ENCODE measurements at regions not wholly inside any gene's neighbourhood (a gene's known extent, or its start where the extent isn't known, plus 50 kb on each side); places are given as distances from the start of the nearest gene placed in this dataset.

GRCh38 chr5:4078544-4078943 lies 482.9 kb downstream of the IRX1 start:
- DNase-seq (ENCODE audit: low read depth): no peak

GRCh38 chr5:4079831-4080230 lies 484.2 kb downstream of the IRX1 start:
- no peak for DNase-seq (ENCODE audit: low read depth)

- no peak for DNase-seq (ENCODE audit: low read depth)
Measured at GRCh38 chr5:4080370-4080769, 484.7 kb downstream of the IRX1 start.

GRCh38 chr5:4081059-4081458 lies 485.4 kb downstream of the IRX1 start:
- no peak for DNase-seq (ENCODE audit: low read depth)

DNA sequence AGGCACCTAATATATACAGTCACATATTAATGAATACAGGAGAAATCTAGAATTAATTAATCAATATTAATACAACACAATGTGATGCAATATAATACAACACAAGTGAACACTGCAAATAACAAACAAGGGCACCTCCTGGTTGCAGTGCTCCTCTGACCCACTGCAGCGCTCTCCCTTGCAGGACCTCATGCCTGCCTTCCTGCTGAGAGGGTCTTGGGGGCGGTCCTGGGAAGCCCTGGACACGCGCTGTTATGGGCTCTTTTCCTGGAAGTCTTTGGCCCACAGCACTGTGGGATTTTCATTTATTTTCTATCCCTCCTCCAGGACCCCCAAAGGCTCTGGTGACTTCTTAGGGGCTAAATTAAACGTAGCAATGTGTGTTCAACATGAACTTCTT lies 485.8 kb downstream of the IRX1 start:
- DNase-seq (ENCODE audit: low read depth): no peak

DNA sequence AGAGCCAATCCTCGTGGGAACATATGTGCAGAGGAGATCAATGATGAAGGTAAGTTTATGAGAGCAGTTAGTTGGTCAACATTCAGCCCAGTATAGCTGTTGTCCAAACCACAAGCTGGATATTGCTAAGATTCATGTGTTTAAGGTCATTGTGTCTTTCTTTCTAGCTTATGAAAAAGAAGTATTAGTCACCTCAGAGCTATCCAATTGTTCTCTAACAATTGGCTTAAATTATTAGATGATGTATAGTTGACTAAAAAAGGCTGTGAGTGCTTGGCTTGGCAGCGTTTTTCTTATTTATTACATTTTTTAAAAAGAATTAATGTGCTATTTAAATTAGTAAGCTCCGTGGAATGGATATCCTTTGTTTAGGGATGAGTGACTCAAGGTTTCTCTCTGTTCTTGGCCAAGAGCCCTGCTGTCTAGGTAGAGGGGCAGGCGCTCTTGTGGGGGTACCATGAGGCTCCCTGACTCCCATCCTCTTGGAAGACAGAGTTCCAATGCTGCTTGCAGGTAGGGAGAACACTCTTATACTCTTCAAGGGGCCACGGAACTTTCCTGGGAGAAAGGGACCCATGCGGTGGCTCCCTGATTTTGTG lies 487.4 kb downstream of the IRX1 start:
- DNase-seq (ENCODE audit: low read depth): no peak

DNA sequence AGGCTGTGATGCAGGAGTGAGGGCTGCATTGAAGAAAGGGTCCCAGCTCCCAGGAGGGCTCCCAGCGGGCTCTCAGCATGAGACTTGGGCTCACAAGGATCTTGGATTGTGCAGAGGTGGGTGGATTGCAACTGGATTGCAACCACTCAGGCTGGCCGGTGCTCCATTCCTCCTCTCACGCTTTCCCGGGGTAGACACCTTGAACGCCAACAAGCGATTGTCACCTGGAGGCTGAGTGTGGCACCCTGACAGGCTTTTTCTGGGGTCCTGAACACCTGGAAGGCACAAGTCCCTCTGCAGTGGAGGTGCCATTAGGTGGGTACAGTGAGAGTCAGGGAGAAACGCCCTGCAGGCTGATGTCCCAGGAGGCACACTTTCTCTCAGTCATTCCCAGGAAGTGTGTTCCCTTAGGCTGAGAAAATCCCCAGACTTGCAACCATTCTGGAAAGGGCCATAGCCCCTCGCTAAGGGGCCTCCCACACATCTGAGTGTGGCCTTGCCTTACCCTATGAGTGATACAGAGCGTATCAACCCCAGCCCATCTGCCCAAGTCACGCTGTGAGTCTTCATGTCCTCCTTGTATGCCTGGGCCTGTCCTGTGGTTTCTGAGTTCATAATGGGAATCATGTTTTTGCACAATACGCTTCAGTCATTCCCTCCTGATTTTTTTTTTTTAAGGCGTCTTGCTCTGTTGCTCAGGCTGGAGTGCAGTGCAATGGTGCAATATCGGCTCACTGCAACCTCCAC lies 488.1 kb downstream of the IRX1 start:
- peak; percentile 27 for DNase-seq (ENCODE audit: low read depth)

DNA sequence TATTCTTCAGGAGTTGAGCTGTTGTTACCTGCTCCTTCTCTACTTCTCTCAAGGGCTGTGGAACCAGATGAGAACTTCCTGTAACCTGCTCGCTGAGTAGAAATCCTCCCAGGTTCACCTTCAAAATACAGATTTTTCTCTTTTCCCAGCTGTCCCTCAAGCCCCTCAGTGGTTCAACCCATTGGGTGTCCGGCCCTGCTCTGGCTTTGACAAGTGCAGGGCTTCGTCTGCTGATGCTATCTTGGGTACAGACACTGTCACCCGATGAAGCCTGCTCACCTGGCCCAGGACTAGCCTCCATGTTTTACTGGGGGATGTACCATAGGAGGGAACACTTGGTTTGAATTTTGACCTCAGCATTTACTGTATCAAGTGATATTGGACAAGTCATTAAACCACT lies 490.4 kb downstream of the IRX1 start:
- DNase-seq (ENCODE audit: low read depth): no peak

- DNase-seq (ENCODE audit: low read depth): no peak
Measured at GRCh38 chr5:4087110-4087509, 491.5 kb downstream of the IRX1 start.

DNA sequence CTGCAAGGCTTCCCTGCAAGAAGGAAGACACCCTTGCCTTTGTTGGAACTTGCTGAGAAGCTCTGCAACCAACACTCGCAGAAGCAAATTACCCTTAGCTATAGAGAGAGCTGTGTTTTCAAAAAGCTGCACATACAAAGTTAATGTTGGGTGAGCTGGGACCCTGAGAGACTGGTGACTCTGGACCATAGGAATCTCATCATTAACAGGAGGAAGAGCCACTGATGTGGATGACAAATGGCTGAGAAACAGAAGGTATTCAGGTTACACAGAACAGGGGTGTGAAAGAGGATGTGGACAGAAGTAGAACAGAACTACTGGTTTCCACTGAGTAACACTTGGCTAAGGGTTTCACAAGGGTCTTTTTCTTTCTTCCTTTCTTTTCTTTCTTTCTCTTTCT lies 493.5 kb downstream of the IRX1 start:
- DNase-seq (ENCODE audit: low read depth): peak; percentile 33

DNA sequence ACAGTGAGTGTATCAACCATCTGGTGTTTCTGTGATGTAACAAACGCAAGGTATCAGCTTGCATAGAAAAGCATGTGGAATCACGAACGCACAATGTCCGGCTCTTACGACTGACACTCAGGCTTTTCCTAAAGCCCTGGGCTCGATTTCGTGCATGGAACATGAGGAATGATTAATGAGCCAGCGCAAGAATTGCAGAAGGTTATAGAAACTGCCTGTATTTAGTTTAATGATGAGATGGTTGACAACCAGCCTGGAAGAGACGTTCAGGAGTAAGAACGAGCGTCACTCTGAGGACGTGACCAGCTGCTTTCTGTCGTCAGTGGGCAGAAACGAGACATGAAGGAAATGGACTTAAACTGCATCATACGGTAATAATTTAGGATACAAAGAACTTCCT lies 497.6 kb downstream of the IRX1 start:
- DNase-seq (ENCODE audit: low read depth): no peak

- no peak for DNase-seq (ENCODE audit: low read depth)
Measured at GRCh38 chr5:4093970-4094369, 498.3 kb downstream of the IRX1 start.

DNA sequence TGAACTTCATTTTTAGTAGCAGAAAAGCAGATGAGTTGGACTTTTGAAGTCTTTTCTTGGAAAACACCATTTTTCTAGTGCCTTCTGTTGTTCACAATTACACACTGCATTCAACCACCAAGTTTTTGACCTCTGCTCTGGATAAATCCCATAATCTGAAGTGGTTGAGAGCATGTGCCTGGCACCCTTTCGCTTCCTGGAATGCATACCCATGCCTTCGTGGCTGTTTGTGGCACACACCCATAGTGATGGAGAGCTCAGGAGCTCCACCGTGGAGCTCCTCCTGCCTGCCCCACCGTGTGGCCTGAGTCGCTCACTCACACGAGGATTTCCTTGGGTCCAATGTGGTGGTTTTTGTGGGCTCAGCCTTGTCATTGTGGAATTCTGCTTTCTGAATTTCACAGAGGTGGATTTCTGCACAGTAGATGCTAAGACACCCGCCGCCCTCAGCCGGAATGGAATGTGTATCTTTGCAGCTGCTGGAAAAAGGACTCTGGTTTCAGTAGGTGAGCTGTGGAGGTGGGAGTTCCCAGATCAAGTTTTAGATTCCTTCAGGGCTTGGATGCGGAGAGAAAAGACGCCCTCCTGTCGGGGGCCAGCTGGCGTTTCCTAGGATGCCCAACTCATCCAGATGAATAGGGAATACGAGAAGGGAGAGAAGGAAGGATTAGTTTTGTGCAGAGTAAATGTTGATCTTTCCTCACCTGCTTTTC lies 500.4 kb downstream of the IRX1 start:
- peak; percentile 30 for DNase-seq (ENCODE audit: low read depth)

GRCh38 chr5:4097199-4097598 lies 501.6 kb downstream of the IRX1 start:
- DNase-seq (ENCODE audit: low read depth): no peak

GRCh38 chr5:4098226-4098625 lies 502.6 kb downstream of the IRX1 start:
- no peak for DNase-seq (ENCODE audit: low read depth)

DNA sequence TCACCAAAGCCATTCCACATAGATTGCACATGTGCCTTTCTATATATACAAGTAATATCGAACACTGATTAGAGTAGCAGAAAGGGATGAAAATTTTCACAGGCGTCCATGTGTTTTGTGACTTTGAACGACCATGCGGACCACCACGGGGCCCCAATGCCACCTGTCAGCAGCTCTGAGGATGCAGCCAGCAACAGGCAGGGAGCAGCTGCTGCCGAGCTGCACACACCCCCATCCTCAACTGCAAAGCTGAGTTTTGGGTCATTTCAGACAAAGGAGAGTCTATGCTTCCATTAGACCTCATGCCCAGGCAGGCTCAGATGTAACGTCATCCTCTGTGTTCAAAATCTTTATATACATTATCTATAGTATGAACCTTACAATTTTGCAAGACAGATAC lies 503.8 kb downstream of the IRX1 start:
- no peak for DNase-seq (ENCODE audit: low read depth)

DNA sequence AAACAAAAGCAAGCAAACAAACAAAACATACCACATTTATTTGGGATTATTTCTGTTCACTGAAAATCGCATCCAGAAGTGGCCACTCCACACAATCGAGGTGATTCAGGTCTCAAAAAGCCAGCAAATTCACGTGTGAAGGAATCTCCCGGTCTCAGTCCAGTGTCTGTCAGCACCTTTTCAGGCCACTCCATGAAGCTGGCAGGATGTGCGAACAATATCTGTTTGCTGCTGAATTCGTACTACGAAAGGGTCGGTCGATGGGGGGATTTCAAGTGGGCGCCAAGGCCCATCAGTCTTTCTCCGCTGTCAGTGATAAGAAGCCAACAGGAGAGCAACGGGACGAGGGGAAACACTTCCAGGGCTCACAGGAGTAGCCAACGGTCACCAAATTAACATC lies 505.1 kb downstream of the IRX1 start:
- no peak for DNase-seq (ENCODE audit: low read depth)

- DNase-seq (ENCODE audit: low read depth): peak; percentile 41
Measured at GRCh38 chr5:4101189-4101588, 505.6 kb downstream of the IRX1 start.

GRCh38 chr5:4104831-4105597 lies 509.4 kb downstream of the IRX1 start:
- no peak for DNase-seq (ENCODE audit: low read depth)

GRCh38 chr5:4108690-4109089 lies 513.1 kb downstream of the IRX1 start:
- DNase-seq (ENCODE audit: low read depth): no peak

DNA sequence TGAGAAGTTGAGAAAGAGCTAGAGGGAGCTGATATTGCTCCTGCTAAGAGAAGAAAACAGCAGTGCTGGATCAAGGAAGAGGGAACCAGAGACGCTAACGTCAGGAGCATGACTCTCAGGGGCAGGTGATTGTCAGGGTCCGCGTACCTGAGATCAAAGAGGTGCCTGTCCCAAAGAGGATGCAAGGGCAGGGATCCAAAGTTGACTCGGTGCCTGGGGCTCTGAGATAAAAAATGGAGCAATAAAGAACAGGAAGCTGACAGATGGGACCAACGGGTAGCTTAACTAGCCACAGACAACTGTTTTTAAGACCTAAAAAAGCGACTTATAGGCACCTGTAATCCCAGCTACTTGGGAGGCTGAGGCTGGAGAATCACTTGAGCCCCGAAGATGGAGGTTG lies 517.8 kb downstream of the IRX1 start:
- no peak for DNase-seq (ENCODE audit: low read depth)

DNA sequence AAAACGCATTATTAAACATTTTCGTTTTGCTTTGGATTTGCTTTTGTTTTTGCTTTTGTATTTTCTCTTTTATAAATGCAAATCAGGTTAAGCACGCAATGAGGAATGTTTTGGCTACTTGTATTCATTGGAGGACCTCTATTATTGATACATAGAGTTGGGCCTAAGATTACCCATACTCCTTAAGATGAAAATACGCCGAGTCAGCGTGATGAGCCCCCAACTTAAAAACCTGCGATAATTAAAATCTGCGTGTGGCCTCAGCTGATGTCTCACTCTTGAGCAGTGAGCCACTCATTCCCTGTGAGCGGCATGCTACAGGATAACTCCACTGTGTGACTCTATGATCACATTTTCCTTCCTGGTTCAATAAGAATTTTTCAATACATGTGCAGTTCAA lies 518.3 kb downstream of the IRX1 start:
- no peak for DNase-seq (ENCODE audit: low read depth)
